T follicular helper cell (primary cell): ENCODE measurements at regions not wholly inside any gene's neighbourhood (a gene's known extent, or its start where the extent isn't known, plus 50 kb on each side); places are given as distances from the start of the nearest gene placed in this dataset.
"Not testable (repeated sequence)": the region's sequence is repeated elsewhere in the genome, so short reads cannot be mapped to it uniquely, and the experiment has no call there.

Experiments used
- DNase-seq: peaks from one replicate; pipeline ENCODE4 v3.0.0-alpha.2; 2020; ENCODE audit warnings: low read depth

- not testable (repeated sequence) for DNase-seq
These were observed 1677.0 kb downstream of the C4orf33 start for GRCh38 chr4:130772966-130773365.

GRCh38 chr4:130808492-130808891, 1712.5 kb downstream of the C4orf33 start:
- DNase-seq, result no peak

- no peak for DNase-seq
These were observed 1716.3 kb downstream of the C4orf33 start for GRCh38 chr4:130812117-130812765.

- no peak for DNase-seq
These were observed 1718.9 kb downstream of the C4orf33 start for GRCh38 chr4:130814896-130815295.

GRCh38 chr4:130820448-130820847, 1724.5 kb downstream of the C4orf33 start:
- DNase-seq, result no peak

GRCh38 chr4:130825284-130825683, 1729.3 kb downstream of the C4orf33 start:
- DNase-seq, result no peak

- DNase-seq, result no peak
These were observed 1754.1 kb downstream of the C4orf33 start for GRCh38 chr4:130850019-130850524.

- DNase-seq, result no peak
These were observed 1755.2 kb downstream of the C4orf33 start for GRCh38 chr4:130851107-130851506.

- no peak for DNase-seq
These were observed 1756.0 kb downstream of the C4orf33 start for GRCh38 chr4:130851932-130852331.

GRCh38 chr4:130855533-130855932, 1759.6 kb downstream of the C4orf33 start:
- DNase-seq, result no peak

- DNase-seq, result no peak
These were observed 1764.0 kb downstream of the C4orf33 start for GRCh38 chr4:130859991-130860390.

GRCh38 chr4:130896920-130897319, 1801.0 kb downstream of the C4orf33 start:
- no peak for DNase-seq

GRCh38 chr4:130901321-130901720, 1805.4 kb downstream of the C4orf33 start:
- no peak for DNase-seq

GRCh38 chr4:130922955-130923354, 1827.0 kb downstream of the C4orf33 start:
- DNase-seq, result no peak

GRCh38 chr4:130955520-130955919, 1859.6 kb downstream of the C4orf33 start:
- no peak for DNase-seq

GRCh38 chr4:130985371-130985770, 1889.4 kb downstream of the C4orf33 start:
- no peak for DNase-seq

GRCh38 chr4:130995988-130996387, 1900.0 kb downstream of the C4orf33 start:
- DNase-seq, result no peak

- no peak for DNase-seq
These were observed 1905.4 kb downstream of the C4orf33 start for GRCh38 chr4:131001371-131001770.

GRCh38 chr4:131002132-131002531, 1906.2 kb downstream of the C4orf33 start:
- no peak for DNase-seq

GRCh38 chr4:131006388-131006787, 1910.4 kb downstream of the C4orf33 start:
- DNase-seq, result no peak

- not testable (repeated sequence) for DNase-seq
These were observed 1916.0 kb downstream of the C4orf33 start for GRCh38 chr4:131011961-131012360.

GRCh38 chr4:131013226-131013625, 1917.3 kb downstream of the C4orf33 start:
- DNase-seq, result no peak

- DNase-seq, result no peak
These were observed 1930.8 kb downstream of the C4orf33 start for GRCh38 chr4:131026771-131027170.

- no peak for DNase-seq
These were observed 1948.4 kb downstream of the C4orf33 start for GRCh38 chr4:131044368-131044767.
